HEK293T (cell line): ENCODE measurements at regions not wholly inside any gene's neighbourhood (a gene's known extent, or its start where the extent isn't known, plus 50 kb on each side); places are given as distances from the start of the nearest gene placed in this dataset.

Experiments used
- FOXM1 ChIP-seq: fragments of 450-650 bp; IDR thresholded peaks from 2 replicates; pipeline ENCODE4 v1.6.1; 2017; ENCODE audit warnings: mild to moderate bottlenecking, borderline replicate concordance
- SUZ12 ChIP-seq: fragments of 450-650 bp; IDR thresholded peaks from 2 replicates; pipeline ENCODE4 v1.6.1; 2016; ENCODE audit warnings: mild to moderate bottlenecking

DNA sequence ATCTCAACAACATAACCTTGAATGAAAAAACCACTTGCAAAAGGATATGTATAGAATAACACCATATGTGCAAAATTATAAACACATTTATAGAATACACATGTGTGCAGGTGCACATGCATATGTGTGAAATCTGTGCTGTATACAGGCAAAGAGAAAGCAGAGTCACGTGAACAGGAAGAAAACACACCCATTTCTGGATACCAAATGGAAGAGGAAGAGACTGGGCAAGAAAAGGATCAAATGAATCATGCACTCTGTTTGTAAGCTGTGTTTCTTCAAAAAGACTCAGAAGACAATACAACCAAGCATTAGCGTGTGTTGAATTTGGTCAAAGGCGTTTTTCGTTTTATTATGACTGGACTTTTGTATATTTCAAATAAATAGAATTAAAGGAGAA is 111.3 kb upstream of the ERG start:
- TF ChIP-seq SUZ12 (no peak), FOXM1 (no peak)
